C4-2B (cell line): ENCODE measurements at regions not wholly inside any gene's neighbourhood (a gene's known extent, or its start where the extent isn't known, plus 50 kb on each side); places are given as distances from the start of the nearest gene placed in this dataset.

Source experiments
- CTCF ChIP-seq: fragments of 450-650 bp; conservative IDR thresholded peaks from 2 replicates; pipeline ENCODE4 v1.5.1; 2017; ENCODE audit warnings: mild to moderate bottlenecking
- ZFX ChIP-seq: fragments of 450-650 bp; IDR thresholded peaks from 2 replicates; pipeline ENCODE4 v1.6.1; 2017

- TF ChIP-seq ZFX (no peak), CTCF (no peak)
Observed at GRCh38 chr1:24980836-24981630, 51.0 kb upstream of the RUNX3 start.
